H1 (cell line): ENCODE measurements at regions not wholly inside any gene's neighbourhood (a gene's known extent, or its start where the extent isn't known, plus 50 kb on each side); places are given as distances from the start of the nearest gene placed in this dataset.

Source experiments
- CTCF ChIA-PET: fragments of 300-600 bp; sonication (Branson Sonifier 250); formaldehyde crosslinking; loops from one replicate; lab custom pipeline; 2021; ENCODE audit not compliant: partially characterized antibody; lab: Charles Lee
- POLR2A ChIA-PET: fragments of 300-600 bp; sonication (Branson Sonifier 250); formaldehyde crosslinking; loops from one replicate; lab custom pipeline; 2021; ENCODE audit warnings: inconsistent platforms; ENCODE audit not compliant: partially characterized antibody; lab: Charles Lee
- DNase-seq, 2 experiments: peaks; one replicate each; pipeline versions ENCODE4 v3.0.0 to v3.0.0-alpha.2; 2010 to 2022; ENCODE audit warnings: low spot score in 2 of 2, low read depth in 1 of 2, mixed read lengths in 1 of 2
- FAIRE-seq: peaks from 2 replicates; lab custom pipeline; 2011; peaks lifted over from hg19 to GRCh38; lab: Jason Lieb, UNC
- H2AFZ ChIP-seq: 2 replicates; pipeline ENCODE4 v1.8.1; 2012; ENCODE audit warnings: low read length, inconsistent platforms
- H2AK5ac ChIP-seq: 2 replicates; pipeline ENCODE4 v1.6.1; 2013; ENCODE audit warnings: low read depth, low read length
- H2BK120ac ChIP-seq: replicated peaks from 2 replicates; pipeline ENCODE3; 2013; ENCODE audit warnings: low read depth, low read length, inconsistent platforms
- H2BK12ac ChIP-seq: 2 replicates; pipeline ENCODE4 v1.6.1; 2013; ENCODE audit warnings: low read depth, low read length
- H2BK15ac ChIP-seq: 2 replicates; pipeline ENCODE4 v1.6.1; 2013; ENCODE audit warnings: low read length
- H2BK20ac ChIP-seq: 2 replicates; pipeline ENCODE4 v1.6.1; 2013; ENCODE audit warnings: low read length
- H2BK5ac ChIP-seq: 2 replicates; pipeline ENCODE4 v1.6.1; 2013; ENCODE audit warnings: low read depth, low read length
- H3K14ac ChIP-seq: 2 replicates; pipeline ENCODE4 v1.6.1; 2013; ENCODE audit warnings: inconsistent platforms; ENCODE audit not compliant: insufficient read length
- H3K18ac ChIP-seq: 2 replicates; pipeline ENCODE4 v1.6.1; 2013; ENCODE audit warnings: low read length; ENCODE audit errors: extremely low read depth
- H3K23ac ChIP-seq: 2 replicates; pipeline ENCODE4 v1.6.1; 2013; ENCODE audit warnings: inconsistent platforms; ENCODE audit not compliant: insufficient read length
- H3K23me2 ChIP-seq: 2 replicates; pipeline ENCODE4 v1.6.1; 2013; ENCODE audit warnings: low read depth, low read length
- H3K27ac ChIP-seq: 2 replicates; pipeline ENCODE4 v1.6.1; 2011; ENCODE audit warnings: low read depth, low read length, inconsistent platforms
- H3K27me3 ChIP-seq, 4 experiments: replicated peaks in 1 of 4; 1 replicate in 1 of 4; 2 replicates in 3 of 4; pipeline versions ENCODE4 v1.6.1 to v1.8.1; 2011 to 2013; ENCODE audit warnings: low read length in 3 of 4, mild to moderate bottlenecking in 3 of 4, inconsistent platforms in 2 of 4, mixed read lengths in 2 of 4, moderate library complexity in 1 of 4; ENCODE audit not compliant: control insufficient read depth in 3 of 4, insufficient read depth in 3 of 4; ENCODE audit errors: extremely low read depth in 1 of 4
- H3K36me3 ChIP-seq, 4 experiments: 2 replicates each; pipeline versions ENCODE4 v1.6.1 to v1.8.1; 2011 to 2013; ENCODE audit warnings: mild to moderate bottlenecking in 4 of 4, low read length in 3 of 4, moderate library complexity in 2 of 4, control low read depth in 1 of 4, inconsistent platforms in 1 of 4; ENCODE audit not compliant: insufficient read depth in 4 of 4, control insufficient read depth in 2 of 4
- H3K4ac ChIP-seq: replicated peaks from 2 replicates; pipeline ENCODE3; 2013; ENCODE audit warnings: low read length, low read depth, mixed read lengths, inconsistent platforms; ENCODE audit not compliant: insufficient read length
- H3K4me1 ChIP-seq, 4 experiments: replicated peaks in 1 of 4; 1 replicate in 1 of 4; 2 replicates in 3 of 4; pipeline versions ENCODE4 v1.6.1 to v1.8.1; 2011 to 2013; ENCODE audit warnings: low read length in 3 of 4, inconsistent platforms in 2 of 4, mixed read lengths in 1 of 4; ENCODE audit not compliant: insufficient read depth in 4 of 4, control insufficient read depth in 3 of 4
- H3K4me2 ChIP-seq, 2 experiments: 2 replicates each; pipeline versions ENCODE4 v1.6.1 to v1.8.1; 2011 to 2013; ENCODE audit warnings: low read depth in 2 of 2, low read length in 2 of 2, control low read depth in 1 of 2, inconsistent platforms in 1 of 2, mild to moderate bottlenecking in 1 of 2; ENCODE audit not compliant: insufficient read depth in 1 of 2
- H3K4me3 ChIP-seq, 4 experiments: fragments of 200-600, 300-600 bp in 1 of 4; sonication (generic), shearing (Covaris generic), sonication (Bioruptor Twin) in 1 of 4; 2 replicates each; pipeline versions ENCODE4 v1.5.1 to v1.8.1; 2011 to 2016; ENCODE audit warnings: low read length in 4 of 4, low read depth in 3 of 4, control low read depth in 2 of 4, inconsistent platforms in 2 of 4, mild to moderate bottlenecking in 2 of 4, mixed read lengths in 1 of 4, moderate library complexity in 1 of 4; ENCODE audit not compliant: insufficient read depth in 2 of 4; ENCODE audit errors: extremely low read depth in 1 of 4
- H3K56ac ChIP-seq: replicated peaks from 2 replicates; pipeline ENCODE3; 2013; ENCODE audit warnings: low read depth, mild to moderate bottlenecking, mixed read lengths, low read length, inconsistent platforms; ENCODE audit not compliant: insufficient read length
- H3K79me1 ChIP-seq: 2 replicates; pipeline ENCODE4 v1.6.1; 2013; ENCODE audit warnings: low read depth, low read length, control low read depth
- H3K79me2 ChIP-seq, 2 experiments: 2 replicates each; pipeline versions ENCODE4 v1.6.1 to v1.8.1; 2012 to 2013; ENCODE audit warnings: low read length in 2 of 2, mild to moderate bottlenecking in 2 of 2, inconsistent platforms in 1 of 2; ENCODE audit not compliant: insufficient read depth in 2 of 2, control insufficient read depth in 1 of 2
- H3K9ac ChIP-seq, 4 experiments: replicated peaks in 1 of 4; 1 replicate in 1 of 4; 2 replicates in 3 of 4; pipeline versions ENCODE4 v1.6.1 to v1.8.1; 2011 to 2013; ENCODE audit warnings: low read depth in 3 of 4, low read length in 3 of 4, control low read depth in 2 of 4, mild to moderate bottlenecking in 2 of 4, moderate library complexity in 2 of 4, inconsistent platforms in 1 of 4; ENCODE audit errors: extremely low read depth in 1 of 4
- H3K9me3 ChIP-seq, 2 experiments: 2 replicates each; pipeline versions ENCODE4 v1.6.1 to v1.8.1; 2012 to 2013; ENCODE audit warnings: mild to moderate bottlenecking in 2 of 2, moderate library complexity in 2 of 2, control low read depth in 1 of 2, inconsistent platforms in 1 of 2, low read depth in 1 of 2, low read length in 1 of 2, mixed read lengths in 1 of 2; ENCODE audit not compliant: insufficient read depth in 2 of 2
- H4K20me1 ChIP-seq, 2 experiments: replicated peaks in 1 of 2; 2 replicates each; pipeline versions ENCODE3 to v1.8.1; 2011 to 2013; ENCODE audit warnings: inconsistent platforms in 2 of 2, low read length in 2 of 2, mild to moderate bottlenecking in 1 of 2; ENCODE audit not compliant: insufficient read depth in 2 of 2, control insufficient read depth in 1 of 2
- H4K5ac ChIP-seq: 2 replicates; pipeline ENCODE4 v1.6.1; 2013; ENCODE audit warnings: low read length, low read depth, mixed read lengths, inconsistent platforms; ENCODE audit not compliant: insufficient read length
- H4K8ac ChIP-seq: 2 replicates; pipeline ENCODE4 v1.8.0; 2013; ENCODE audit warnings: mild to moderate bottlenecking, moderate library complexity, low read length, inconsistent platforms; ENCODE audit not compliant: insufficient read depth; ENCODE audit errors: extremely low read depth
- H4K91ac ChIP-seq: replicated peaks from 2 replicates; pipeline ENCODE3; 2013; ENCODE audit warnings: low read length, mixed read lengths, inconsistent platforms; ENCODE audit not compliant: insufficient read length
- GTF2F1 ChIP-seq: IDR thresholded peaks from 2 replicates; pipeline ENCODE4 v1.6.1; 2012; ENCODE audit warnings: low read depth, low read length, improper control_type of control experiment, borderline replicate concordance
- RNF2 ChIP-seq: fragments of 200-900, 300-1000 bp; sonication (generic); IDR thresholded peaks from 2 replicates; pipeline ENCODE4 v1.7.1; 2016; ENCODE audit warnings: borderline replicate concordance, low read depth, mild to moderate bottlenecking, antibody characterized with exemption, low read length; ENCODE audit not compliant: poor library complexity, severe bottlenecking; ENCODE audit errors: missing control alignments
- RXRA ChIP-seq: IDR thresholded peaks from 2 replicates; pipeline ENCODE4 v1.6.1; 2011; ENCODE audit warnings: low read depth, mild to moderate bottlenecking, low read length, moderate library complexity; ENCODE audit not compliant: insufficient read depth
- SAP30 ChIP-seq: fragments of 300-600 bp; sonication (generic); IDR thresholded peaks from 2 replicates; pipeline ENCODE4 v1.7.1; 2012; ENCODE audit warnings: low read length, moderate library complexity, mild to moderate bottlenecking, inconsistent platforms; ENCODE audit not compliant: insufficient read depth, insufficient replicate concordance
- SUZ12 ChIP-seq: fragments of 200-600 bp; sonication (generic); IDR thresholded peaks from 2 replicates; pipeline ENCODE4 v1.6.1; 2012; ENCODE audit warnings: mild to moderate bottlenecking, inconsistent platforms, low read length, moderate library complexity, mixed read lengths
- WGBS, 2 experiments: shearing (Covaris generic) in 1 of 2; methylation state at CpG; one replicate each; pipeline versions ENCODE4 v1.1.6 to v1.1.7; 2013 to 2015; ENCODE audit warnings: low lambda C conversion rate in 2 of 2, mixed read lengths in 2 of 2, inconsistent platforms in 1 of 2, low coverage in 1 of 2, missing lambda C conversion rate in 1 of 2; ENCODE audit not compliant: insufficient replicate concordance in 2 of 2, insufficient coverage in 1 of 2, insufficient read length in 1 of 2; ENCODE audit errors: extremely low coverage in 1 of 2, missing lambda C conversion rate in 1 of 2; 5-methylcytosine and 5-hydroxymethylcytosine counted together

DNA sequence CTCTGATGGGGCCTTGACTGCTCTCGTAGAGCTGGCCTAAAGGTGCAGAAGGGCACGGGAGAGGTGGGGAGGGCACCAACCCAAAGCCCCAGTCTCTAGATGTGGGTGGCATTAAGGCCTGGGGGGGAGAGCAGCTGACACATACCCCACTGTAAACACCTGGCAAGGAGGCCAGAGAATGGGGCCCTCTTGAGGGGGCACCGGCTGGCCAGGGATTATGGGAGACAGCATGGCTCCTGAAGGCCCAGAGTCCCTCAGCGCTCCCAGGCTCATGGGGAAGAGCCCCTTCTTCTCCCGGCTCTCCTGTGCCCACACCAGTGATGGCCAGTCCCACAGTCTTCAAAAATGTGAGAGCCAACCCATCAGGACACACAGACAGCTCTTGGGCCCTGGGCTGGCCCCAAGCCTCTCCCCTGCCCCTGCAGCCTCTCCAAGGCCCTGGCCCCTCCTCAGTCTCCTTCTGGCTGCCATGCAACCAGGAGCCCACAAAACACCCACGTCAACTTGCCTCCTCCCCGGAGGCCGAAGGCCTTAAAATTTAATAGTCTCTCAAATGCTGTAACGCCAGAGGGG, 58.2 kb upstream of the FOXP4 start:
- Histone ChIP-seq H3K14ac (no peak overlapping the region), H4K20me1 (no peaks in the 10 kb centered on the region), H3K9me3 (no peaks in the 10 kb centered on the region), H3K27ac (no peak overlapping the region), H3K4me2 (peak overlapping the region in 1 of 2 experiments; percentile 50; a peak in 2 of 4 replicates), H3K36me3 (no peaks in the 10 kb centered on the region), H3K56ac (no peak overlapping the region), H4K91ac (peak overlapping the region; percentile 5), H4K8ac (no peak overlapping the region), H2BK5ac (no peak overlapping the region), H3K4ac (no peak overlapping the region), H2BK120ac (no peak overlapping the region), H3K9ac (no peak overlapping the region), H2BK15ac (no peak overlapping the region), H3K23ac (no peak overlapping the region), H3K79me1 (no peaks in the 10 kb centered on the region), H2BK12ac (no peak overlapping the region), H2AK5ac (no peak overlapping the region), H3K27me3 (peaks cover 0 to 19% (median 15%) of the 10 kb centered on the region in 4 experiments; a peak in 4 of 7 replicates), H3K18ac (no peak overlapping the region), H4K5ac (no peak overlapping the region), H2BK20ac (no peak overlapping the region), H3K23me2 (no peaks in the 10 kb centered on the region), H2AFZ (no peak overlapping the region), H3K4me1 (peaks cover 18 to 34% (median 30%) of the 10 kb centered on the region in 4 experiments), H3K79me2 (no peaks in the 10 kb centered on the region), H3K4me3 (peak overlapping the region in 1 of 4 experiments; percentile 27; a peak in 1 of 8 replicates)
- FAIRE-seq, result no peak
- ChIA-PET CTCF (interaction anchor here (1.0 to 2.5 kb wide), 6 partner anchors 10 to 194 kb away, joined by 3 to 6 read pairs (median 4); no protein-coding TSS in a partner anchor), POLR2A (interaction anchor here (1.7 kb wide), 2 partner anchors 44 to 82 kb away, joined by 4 to 5 read pairs; no protein-coding TSS in a partner anchor)
- no peak for DNase-seq
- WGBS, 2 experiments, result 83% methylated on average over 9 of the region's 9 CpGs; no CpG with 5 or more reads in 1 of the 2 experiments
- TF ChIP-seq SUZ12 (0 out of 2 replicates have a peak, but pooled peaks have one; percentile 7), SAP30 (no peak), GTF2F1 (no peak), RXRA (no peak), RNF2 (no peak)
